HG02943 (cell line): ENCODE measurements at regions not wholly inside any gene's neighbourhood (a gene's known extent, or its start where the extent isn't known, plus 50 kb on each side); places are given as distances from the start of the nearest gene placed in this dataset.
"Not testable (repeated sequence)": the region's sequence is repeated elsewhere in the genome, so short reads cannot be mapped to it uniquely, and the experiment has no call there.

Experiments used
- ATAC-seq: cut with Tn5 transposase; IDR thresholded peaks from one replicate; pipeline ENCODE4 v1.9.1; 2021; ENCODE audit warnings: mild to moderate bottlenecking, low read depth, moderate library complexity; ENCODE audit not compliant: unreplicated experiment

DNA sequence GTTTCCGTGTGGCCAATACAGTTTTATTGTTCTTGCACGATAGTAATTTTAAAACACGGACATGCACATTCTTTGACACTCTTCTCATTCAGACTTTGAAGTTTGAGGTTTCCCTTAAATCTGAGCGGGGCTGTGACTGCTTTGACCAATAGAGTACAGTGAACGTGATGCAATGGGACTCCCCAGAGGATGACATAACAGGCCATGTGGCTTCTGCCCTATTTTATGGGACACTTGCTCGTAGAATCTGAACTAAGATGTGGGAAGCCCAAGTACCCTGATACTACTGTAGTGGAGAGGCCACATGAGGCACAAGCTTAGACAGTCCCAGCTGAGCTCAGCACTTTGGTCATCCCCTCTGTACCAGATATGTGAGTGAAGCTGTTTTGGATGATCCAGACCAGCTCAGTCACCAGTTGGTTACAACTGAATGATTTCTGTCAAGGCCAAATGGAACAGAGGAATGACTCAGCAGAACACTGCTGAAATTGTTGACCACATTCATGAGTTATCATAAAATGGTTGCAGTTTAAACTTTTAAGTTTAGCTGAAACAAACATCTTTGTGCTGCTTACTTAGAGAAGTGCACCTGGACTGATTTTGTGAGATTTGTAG is 279.4 kb downstream of the RFPL4B start:
- no peak for ATAC-seq

DNA sequence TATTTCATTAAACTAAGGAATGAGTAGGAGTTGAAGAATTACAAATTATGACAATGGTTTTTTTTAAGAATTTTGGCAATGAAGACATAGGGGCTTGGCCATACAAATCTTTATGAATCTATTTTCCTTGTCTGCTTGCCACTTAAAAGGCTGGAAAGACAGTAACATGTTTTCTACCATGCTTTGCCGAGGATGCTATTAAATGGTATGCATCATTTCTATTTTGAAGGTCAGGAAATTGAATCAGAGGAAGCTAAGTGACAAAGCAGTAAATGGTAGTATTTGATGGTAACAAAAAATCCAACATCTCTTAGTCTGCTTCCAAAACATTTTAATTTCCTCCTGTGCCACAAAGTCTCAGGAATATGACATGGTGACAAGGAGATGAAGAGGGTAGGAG is 287.2 kb downstream of the RFPL4B start:
- ATAC-seq: no peak

DNA sequence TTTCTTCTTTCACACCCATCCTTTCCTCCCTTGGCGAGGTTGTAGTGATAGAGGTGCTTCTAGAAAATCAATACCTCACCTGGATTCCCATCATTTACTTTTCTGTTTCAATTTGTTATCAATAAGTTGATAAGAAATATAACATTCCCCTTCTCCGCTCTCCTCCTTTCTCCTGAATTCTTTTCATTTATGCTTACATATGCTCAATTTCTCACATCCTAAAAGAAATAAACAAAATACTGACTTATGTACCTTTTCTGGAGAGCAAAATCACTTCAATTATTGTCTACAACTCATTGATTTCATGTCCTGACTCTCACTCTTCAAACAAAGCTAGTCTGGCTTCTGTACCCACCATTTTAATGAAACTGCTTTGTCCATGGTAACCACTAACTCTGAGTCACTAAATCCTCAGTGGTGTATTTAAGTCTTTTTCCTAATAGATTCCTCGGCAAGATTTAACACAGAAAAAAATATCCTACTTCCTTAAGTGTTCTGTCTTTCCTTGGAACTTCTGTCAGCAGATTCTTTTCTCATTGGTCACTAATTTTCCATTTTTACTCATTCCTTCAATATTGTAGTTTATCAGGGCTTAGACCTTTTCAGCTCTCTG is 289.6 kb downstream of the RFPL4B start:
- ATAC-seq: no peak

DNA sequence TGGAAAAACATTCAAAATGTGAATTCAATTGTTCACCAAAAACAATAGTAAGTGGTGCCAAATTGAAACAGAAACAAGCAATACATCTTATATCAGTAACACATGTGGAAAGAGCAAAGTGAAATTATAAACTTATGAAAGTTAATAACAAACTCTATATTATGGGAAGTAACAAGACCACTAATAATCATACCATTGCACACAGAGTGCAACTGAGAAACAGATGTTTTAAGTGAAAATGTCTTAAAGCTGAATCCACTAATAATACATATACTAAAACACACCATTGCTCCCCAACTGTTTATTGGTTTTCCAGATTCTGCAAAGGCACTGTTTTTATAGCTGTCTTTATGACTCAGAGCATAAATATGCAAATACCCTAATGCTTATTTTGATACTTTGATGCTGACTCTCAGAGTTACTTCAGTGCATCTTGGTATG is 292.3 kb downstream of the RFPL4B start:
- no peak for ATAC-seq

DNA sequence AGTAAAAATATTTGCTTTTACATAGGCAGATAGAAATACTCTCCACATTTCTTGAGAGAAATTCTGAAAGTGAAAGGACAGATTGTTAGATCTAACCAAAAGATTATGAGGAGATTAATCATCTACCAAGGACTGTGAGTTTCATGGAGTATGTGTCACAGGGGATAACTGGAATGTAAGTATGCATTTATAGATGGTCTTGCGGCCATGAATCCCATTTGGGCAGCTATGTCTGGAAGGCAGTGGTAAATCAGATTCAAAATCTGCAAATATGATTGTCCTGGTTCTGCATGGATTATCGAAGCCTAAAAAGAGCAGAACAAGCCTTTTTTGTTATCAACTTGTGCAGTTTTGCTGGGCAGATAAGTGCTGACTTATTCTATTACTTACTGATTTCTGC is 293.8 kb downstream of the RFPL4B start:
- ATAC-seq: no peak

DNA sequence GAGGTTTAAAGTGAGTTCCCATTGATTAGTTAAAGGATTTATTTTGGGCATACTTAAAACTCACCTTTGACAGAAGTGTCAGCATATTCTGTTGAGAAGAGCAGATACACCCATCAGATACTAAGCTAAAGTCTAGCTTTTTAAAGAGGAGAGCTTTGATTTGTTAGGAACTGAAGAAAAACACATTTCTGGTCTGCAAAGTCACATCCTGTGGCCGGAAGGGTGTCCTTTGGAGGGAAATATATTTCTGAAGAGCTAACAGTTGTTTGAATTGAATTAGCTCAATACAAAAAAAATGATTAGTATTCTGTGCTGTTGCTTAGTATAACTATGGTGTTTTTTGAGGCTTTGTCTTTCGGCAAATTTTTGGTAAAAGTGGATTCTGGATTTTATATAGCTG is 302.7 kb downstream of the RFPL4B start:
- no peak for ATAC-seq

DNA sequence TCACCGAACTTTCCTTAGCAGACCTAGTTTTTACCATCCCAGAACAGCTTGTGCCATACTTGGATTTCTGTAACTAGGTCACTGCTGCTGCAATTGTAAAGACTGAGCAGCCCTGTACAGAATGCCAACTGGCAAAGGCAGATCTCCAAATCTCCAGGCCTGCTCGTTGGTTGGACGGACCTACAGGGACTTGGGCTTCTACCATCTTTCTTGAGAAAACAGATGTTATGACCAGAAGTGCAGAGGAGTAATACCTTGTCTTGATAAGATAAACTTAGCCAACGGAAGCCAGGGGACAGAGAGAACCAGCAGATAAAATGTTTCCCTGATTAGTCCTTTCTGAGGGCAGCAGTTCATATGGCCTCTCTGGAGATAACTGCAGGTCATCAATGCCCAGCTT is 304.1 kb downstream of the RFPL4B start:
- ATAC-seq: no peak

DNA sequence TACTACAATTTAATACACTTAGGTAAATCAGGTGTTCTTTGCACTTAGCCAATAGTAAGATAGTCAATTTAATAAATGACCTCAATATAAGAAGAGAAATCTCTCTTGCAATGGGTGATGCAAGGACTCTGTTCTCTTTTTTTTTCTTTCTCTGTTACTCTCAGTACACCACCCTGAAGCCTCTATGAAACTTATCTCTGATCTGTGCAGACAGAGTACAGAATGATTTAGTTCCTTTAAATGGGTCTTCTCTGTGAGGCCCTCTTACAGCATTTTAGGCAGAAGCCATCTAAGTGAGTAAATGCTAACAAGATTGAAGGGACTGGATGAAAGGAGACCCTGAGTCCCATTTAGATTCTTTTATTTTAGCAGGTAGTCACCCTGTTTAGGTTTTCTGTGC is 312.8 kb downstream of the RFPL4B start:
- ATAC-seq: no peak

DNA sequence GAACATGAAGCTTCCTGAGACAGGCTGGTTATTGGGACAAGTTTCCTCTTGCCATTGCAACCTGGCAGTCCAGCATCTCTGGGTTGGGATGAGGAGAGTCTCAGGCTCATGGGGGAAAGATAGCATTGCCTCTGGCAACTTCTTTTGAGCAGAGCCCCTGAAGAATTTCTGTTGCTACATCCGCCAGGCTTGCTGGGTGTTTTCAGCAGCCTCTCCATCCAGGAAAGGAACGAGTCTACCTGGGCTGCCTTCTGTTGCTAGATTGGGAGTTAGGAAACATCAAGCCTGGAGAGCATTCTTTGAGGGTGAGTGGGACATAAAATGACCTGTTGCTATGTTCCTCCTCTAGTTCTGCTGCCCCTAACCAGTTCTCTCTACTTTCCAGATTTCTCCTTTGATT is 313.5 kb downstream of the RFPL4B start:
- ATAC-seq: no peak

DNA sequence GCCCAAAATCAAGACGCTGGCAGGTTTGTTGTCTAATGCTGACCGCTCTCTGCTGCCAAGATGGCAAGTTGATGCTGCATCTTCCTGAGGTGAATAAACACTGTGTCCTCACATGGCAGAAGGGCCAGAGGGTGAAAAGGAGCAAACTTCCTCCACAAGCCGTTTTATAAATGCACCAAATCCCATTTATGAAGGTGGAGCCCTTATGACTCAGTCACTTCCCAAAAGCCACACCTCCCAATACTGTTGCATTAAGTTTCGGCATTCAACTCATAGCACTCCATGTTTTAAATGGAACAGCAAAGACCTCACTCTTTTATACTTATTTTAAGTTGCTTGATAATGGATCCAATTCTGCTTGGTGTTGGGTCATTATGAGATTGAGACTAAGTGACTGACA is 316.6 kb downstream of the RFPL4B start:
- no peak for ATAC-seq

DNA sequence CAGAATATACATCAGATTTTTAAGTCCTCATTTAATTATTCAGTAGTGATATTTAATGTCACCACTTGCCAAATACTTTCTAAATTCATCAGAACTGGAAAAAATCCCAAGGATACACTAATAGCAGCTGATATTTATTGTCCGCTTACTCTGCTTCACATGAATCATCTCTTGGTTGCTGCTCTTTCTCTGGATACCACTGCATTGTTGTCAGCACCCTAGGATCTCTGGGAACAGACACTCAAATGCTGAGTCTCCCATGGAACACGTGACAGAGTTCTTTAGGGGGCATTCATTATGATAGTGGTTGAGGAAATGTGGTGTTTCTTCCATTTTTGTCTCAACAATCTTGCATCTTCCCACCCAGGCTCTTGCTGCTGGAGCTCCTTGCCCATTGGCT is 318.0 kb downstream of the RFPL4B start:
- ATAC-seq: no peak

DNA sequence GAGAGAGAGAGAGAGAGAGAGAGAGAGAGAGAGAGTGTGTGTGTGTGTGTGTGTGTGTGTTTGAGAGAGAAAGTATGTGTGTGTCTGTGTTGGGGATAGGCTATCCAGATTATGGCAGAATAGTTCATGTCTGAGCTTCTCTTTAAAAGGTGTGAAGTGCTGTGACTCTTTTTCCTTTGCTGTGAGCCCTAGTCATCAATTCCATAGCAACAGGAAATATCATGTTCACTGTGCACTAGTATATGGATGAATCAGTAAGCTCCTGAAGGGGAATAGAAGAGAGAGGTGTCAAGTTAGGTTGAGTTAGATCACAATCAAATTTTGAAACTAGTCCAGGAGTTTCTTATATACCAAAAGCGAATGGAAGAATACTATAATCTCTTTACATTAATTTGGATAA is 318.7 kb downstream of the RFPL4B start:
- ATAC-seq: no peak

DNA sequence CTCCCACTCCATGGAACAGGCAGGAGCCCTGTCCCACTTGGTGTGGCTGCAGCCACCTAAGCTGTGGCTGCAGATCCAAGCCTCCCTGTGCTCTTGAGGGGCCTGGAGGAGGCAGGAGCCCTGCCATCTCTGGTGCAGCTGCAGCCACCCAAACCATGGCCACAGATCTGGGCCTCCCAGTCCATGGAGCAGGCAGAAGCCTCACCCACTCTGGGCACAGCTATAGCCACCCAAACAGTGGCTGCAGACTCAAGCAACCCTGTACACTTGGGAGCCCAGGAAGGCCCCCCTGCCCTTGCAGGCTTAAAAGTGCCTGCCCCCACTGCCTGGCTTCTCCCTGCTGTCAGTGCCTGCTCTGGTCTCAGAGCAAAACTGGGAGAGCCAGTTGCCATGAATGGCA is 320.3 kb downstream of the RFPL4B start:
- ATAC-seq: no peak

DNA sequence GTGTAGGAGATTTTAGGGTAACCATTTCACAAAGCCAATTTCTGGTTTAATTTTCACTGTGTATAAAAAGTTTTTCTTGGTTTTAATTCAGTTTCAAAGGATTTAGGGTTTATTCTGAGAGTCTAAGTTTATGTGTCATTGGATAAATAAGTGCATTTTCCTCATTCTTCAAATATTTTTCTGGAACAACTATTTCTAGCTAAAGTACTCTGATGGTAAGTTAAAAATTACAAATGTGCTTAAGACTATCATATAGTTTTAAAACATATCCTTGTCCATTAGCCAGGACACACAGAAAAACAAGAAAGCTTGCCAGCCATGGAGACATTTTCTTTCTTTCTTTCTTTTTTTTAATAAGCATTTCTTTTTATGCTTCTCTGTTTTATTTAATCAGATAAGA is 333.0 kb downstream of the RFPL4B start:
- ATAC-seq: no peak

DNA sequence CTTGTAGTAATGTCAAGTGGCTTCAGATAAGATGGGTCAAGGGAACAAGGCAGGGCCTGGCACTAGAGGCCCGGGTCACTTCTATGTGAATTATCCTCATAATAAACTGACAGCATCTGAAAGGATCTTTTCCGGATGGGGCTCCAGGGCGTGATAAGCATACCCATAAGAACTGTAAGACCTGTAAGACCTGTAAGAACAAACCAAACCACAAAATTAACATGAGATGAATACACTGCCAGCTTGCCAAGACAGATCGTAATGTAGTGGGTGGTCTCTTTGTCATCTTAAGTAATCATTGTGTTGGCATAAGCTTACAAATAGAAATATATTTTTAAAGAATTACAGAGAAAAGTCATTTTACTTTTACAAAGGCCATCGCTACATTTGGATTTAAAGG is 334.9 kb downstream of the RFPL4B start:
- ATAC-seq: no peak

DNA sequence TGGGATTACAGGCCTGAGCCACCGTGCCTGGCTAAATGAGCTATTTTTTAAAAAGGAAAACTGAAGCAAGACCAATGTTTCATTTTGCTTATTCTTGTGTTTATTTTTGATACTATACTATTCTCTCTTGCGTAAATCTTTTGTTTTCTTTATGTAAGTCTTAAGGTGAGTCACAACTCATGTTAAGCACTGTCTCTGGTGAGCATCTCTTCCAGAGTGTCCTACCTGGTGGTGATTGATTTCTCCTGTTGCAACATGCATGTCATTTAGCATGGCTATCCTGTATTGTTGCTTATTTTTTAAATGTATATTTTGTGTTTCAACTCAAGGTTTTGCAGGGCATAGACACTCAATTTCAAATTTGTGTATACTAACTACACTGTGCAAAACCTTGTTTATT is 336.0 kb downstream of the RFPL4B start:
- no peak for ATAC-seq

DNA sequence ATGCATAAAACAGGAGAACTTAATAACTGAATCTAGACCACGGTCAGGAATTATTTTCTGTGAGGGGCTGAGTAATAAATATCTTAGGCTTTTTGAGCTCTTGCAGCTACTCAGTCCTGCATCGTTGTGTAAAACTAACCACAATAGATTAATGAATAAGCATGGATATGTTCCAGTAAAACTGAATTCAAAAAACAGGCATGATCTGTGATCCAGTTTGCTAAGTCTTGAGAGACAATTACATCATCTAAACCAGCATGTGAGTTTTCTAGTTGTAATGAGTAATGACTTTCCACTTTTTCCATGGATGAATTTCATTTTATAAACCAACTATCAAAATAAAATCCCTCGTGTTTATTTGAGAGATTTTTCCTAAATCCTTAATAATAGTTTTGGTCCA is 336.8 kb downstream of the RFPL4B start:
- no peak for ATAC-seq

DNA sequence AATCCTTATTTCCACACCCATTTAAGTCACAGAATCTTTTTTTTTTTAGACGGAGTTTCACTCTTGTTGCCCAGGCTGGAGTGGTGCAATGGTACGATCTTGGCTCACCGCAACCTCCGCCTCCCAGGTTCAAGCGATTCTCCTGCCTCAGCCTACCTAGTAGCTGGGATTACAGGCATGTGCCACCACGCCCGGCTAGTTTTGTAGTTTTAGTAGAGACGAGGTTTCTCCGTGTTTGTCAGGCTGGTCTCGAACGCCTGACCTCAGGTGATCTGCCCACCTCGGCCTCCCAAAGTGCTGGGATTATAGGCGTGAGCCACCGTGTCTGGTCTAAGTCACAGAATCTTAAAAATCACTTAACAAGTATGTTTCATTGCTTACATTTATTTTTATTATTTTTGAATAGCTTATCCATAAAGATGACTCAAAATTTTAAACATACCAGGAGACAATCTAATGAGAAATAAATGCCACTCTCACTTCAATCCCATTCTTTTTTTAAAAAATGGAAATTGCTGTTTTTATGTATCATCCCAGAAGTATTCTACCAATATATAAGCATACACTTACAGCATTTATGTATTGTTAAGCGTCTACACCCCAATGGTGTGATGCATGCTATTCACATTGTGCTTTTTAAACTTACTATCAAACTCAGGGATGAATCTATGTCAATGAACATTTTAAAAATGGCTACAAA is 338.5 kb downstream of the RFPL4B start:
- ATAC-seq: not testable (repeated sequence)

DNA sequence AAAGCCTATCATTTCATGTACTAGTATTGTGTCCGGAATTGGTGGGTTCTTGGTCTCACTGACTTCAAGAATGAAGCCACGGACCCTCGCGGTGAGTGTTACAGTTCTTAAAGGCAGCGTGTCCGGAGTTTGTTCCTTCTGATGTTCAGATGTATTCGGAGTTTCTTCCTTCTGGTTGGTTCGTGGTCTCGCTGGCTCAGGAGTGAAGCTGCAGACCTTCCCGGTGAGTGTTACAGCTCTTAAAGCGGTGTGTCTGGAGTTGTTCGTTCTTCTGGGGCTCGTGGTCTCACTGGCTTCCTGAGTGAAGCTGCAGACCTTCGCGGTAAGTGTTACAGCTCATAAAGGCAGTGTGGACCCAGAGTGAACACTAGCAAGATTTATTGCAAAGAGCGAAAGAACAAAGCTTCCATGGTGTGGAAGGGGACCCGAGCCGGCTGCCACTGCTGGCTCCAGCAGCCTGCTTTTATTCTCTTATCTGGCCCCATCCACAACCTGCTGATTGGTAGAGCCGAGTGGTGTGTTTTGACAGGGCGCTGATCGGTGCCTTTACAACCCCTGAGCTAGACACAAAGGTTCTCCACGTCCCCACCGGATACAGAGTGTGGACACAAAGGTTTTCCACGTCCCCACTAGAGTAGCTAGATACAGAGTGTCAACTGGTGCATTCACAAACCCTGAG is 341.5 kb downstream of the RFPL4B start:
- not testable (repeated sequence) for ATAC-seq

DNA sequence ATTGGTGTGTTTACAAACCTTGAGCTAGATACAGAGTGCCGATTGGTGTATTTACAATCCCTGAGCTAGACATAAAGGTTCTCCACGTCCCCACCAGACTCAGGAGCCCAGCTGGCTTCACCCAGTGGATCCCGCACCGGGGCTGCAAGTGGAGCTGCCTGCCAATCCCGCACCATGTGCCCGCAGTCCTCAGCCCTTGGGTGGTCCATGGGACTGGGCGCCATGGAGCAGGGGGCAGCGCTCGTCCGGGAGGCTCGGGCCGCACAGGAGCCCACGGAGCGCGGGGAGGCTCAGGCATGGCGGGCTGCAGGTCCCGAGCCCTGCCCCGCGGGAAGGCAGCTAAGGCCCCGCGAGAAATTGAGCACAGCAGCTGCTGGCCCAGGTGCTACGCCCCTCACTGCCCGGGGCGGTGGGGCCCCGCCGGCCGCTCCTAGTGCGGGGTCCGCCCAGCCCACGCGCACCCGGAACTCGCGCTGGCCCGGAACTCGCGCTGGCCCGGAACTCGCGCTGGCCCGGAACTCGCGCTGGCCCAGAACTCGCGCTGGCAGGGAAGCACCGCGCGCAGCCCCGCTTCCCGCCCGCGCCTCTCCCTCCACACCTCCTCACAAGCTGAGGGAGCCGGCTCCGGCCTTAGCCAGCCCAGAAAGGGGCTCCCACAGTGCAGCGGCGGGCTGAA is 342.2 kb downstream of the RFPL4B start:
- not testable (repeated sequence) for ATAC-seq
